GM12875 (cell line): ENCODE measurements at regions not wholly inside any gene's neighbourhood (a gene's known extent, or its start where the extent isn't known, plus 50 kb on each side); places are given as distances from the start of the nearest gene placed in this dataset.

ENCODE experiments used
- H3K4me3 ChIP-seq: one replicate; pipeline ENCODE4 v1.5.1; 2011; ENCODE audit warnings: low read depth, low read length, control low read depth
- TF ChIP-seq, protein P1 (sequence below): IDR thresholded peaks from 2 replicates; pipeline ENCODE4 v1.5.1; 2011; ENCODE audit warnings: low read depth, mild to moderate bottlenecking, control low read depth, inconsistent platforms, low read length, moderate library complexity, borderline replicate concordance; ENCODE audit not compliant: insufficient read depth

DNA sequence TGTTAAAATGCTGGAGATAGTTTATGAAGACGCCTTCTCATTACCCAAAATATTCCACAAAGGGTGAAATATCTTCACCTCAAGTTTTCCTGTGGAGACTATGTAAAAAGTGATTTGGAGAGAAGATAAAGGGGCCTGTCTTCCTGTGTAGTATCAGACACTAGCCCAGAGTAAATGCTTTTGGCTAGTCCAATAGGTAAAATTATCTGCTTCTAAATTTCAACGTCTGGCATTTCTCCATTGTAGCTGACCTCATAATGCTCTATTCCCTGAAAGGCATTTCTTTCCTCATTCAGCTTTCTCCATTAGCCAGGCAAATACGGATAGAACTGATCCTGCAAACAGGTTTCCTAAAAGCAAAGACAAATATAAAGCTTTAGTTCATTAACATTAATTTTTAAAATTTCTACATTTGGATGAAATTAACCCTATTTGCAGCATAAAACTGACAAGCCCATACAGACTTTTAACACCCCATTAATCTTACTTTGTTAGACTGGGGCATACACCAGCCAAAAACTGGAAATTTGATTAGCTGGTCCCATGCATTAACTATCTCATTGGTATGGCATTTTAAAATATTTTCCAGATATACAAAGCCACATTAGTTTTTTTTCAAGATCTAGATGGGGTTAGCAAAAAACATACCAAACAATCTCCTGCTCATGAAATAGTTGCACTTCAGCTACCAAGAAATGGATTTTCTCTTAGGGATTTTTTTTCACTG, 548.8 kb downstream of the EFNA5 start:
- TF ChIP-seq, protein P1, sequence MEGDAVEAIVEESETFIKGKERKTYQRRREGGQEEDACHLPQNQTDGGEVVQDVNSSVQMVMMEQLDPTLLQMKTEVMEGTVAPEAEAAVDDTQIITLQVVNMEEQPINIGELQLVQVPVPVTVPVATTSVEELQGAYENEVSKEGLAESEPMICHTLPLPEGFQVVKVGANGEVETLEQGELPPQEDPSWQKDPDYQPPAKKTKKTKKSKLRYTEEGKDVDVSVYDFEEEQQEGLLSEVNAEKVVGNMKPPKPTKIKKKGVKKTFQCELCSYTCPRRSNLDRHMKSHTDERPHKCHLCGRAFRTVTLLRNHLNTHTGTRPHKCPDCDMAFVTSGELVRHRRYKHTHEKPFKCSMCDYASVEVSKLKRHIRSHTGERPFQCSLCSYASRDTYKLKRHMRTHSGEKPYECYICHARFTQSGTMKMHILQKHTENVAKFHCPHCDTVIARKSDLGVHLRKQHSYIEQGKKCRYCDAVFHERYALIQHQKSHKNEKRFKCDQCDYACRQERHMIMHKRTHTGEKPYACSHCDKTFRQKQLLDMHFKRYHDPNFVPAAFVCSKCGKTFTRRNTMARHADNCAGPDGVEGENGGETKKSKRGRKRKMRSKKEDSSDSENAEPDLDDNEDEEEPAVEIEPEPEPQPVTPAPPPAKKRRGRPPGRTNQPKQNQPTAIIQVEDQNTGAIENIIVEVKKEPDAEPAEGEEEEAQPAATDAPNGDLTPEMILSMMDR: no peak
- H3K4me3 ChIP-seq: no peak overlapping the region

- TF ChIP-seq, protein P1: no peak
- no peak overlapping the region for H3K4me3 ChIP-seq
Measured at GRCh38 chr5:107119656-107120055, 551.1 kb downstream of the EFNA5 start.

GRCh38 chr5:107118184-107119019, 552.3 kb downstream of the EFNA5 start:
- TF ChIP-seq, protein P1: no peak
- H3K4me3 ChIP-seq: no peak overlapping the region

GRCh38 chr5:107112216-107112615, 558.5 kb downstream of the EFNA5 start:
- H3K4me3 ChIP-seq: no peak overlapping the region
- TF ChIP-seq, protein P1: no peak

DNA sequence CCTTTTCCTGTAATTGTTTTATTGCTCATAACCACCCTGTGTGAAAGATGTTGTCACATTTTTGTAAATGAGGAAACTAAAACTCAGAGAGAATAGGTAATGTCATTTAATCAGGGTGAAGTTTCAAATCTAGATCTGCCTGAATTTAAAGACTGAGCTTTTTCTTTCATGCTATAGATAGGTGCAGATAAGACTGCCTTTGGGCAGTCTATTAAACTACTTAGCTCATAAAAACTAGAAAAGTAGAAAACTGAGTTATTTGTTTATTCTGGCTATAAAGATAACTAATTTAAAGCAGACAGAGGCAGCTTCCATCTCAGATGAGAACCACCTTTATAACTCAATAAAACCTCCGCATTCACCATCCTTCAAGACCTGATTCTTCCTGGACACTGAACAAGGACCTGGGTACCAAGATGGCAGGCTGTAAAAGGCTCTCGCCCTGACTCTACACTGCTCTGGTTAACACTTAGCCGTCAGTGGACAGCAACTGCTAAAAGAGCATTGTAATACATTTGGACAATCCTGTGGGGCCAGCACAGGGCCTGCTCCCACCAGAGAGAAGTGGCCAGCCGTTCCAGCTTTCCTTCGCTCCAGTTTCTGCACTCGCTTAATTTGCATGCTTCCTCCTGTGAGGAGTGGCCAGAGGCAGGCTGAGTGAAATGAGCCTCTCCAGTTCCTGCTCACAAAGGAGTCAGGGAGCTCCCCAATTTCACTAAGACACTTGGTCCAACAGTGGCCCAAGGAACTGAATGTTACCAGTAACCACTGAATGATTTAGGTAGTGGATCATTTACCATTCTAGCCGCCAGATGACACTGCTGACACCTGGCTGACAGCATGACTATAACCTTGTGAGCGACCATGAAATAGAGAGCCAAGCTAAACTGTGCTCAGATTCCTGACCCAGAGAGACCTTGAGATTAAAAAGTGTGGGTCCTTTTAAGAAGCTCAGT, 566.4 kb downstream of the EFNA5 start:
- TF ChIP-seq, protein P1: peak; percentile 41; the same call in 1 of the 2 replicates
- H3K4me3 ChIP-seq: no peak overlapping the region

GRCh38 chr5:107103522-107103921, 567.2 kb downstream of the EFNA5 start:
- H3K4me3 ChIP-seq: no peak overlapping the region
- TF ChIP-seq, protein P1: no peak
